Liver (tissue), 8 donors: ENCODE measurements at regions not wholly inside any gene's neighbourhood (a gene's known extent, or its start where the extent isn't known, plus 50 kb on each side); places are given as distances from the start of the nearest gene placed in this dataset.

Source experiments
- DNase-seq: peaks from one replicate; pipeline ENCODE4 v3.0.0-alpha.2; 2017; ENCODE audit warnings: low spot score
- H3K27ac ChIP-seq, 2 donors: one replicate each; pipeline ENCODE4 v1.7.0; 2013; ENCODE audit warnings: inconsistent platforms in 2 of 2, low read length in 2 of 2, control low read depth in 1 of 2, low read depth in 1 of 2, mild to moderate bottlenecking in 1 of 2
- H3K27me3 ChIP-seq, 4 donors: one replicate each; pipeline versions ENCODE4 v1.6.1 to v1.7.0; 2013; ENCODE audit warnings: low read length in 3 of 4, inconsistent platforms in 1 of 4, mild to moderate bottlenecking in 1 of 4, moderate library complexity in 1 of 4; ENCODE audit not compliant: control insufficient read depth in 4 of 4, insufficient read depth in 4 of 4
- H3K36me3 ChIP-seq, 4 donors: one replicate each; pipeline versions ENCODE4 v1.6.1 to v1.7.0; 2013; ENCODE audit warnings: low read length in 3 of 4, mild to moderate bottlenecking in 3 of 4, low read depth in 1 of 4, moderate library complexity in 1 of 4; ENCODE audit not compliant: control insufficient read depth in 4 of 4, insufficient read depth in 3 of 4
- H3K4me1 ChIP-seq, 4 donors: one replicate each; pipeline versions ENCODE4 v1.6.1 to v1.7.0; 2013; ENCODE audit warnings: low read length in 3 of 4, mild to moderate bottlenecking in 3 of 4, moderate library complexity in 1 of 4; ENCODE audit not compliant: control insufficient read depth in 4 of 4, insufficient read depth in 4 of 4
- H3K4me3 ChIP-seq, 3 donors: one replicate each; pipeline versions ENCODE4 v1.6.1 to v1.7.0; 2013; ENCODE audit warnings: low read length in 3 of 3, control low read depth in 1 of 3, low read depth in 1 of 3, mild to moderate bottlenecking in 1 of 3
- H3K9ac ChIP-seq, 2 donors: one replicate each; pipeline ENCODE4 v1.7.0; 2013; ENCODE audit warnings: low read length in 2 of 2, mild to moderate bottlenecking in 2 of 2, moderate library complexity in 2 of 2, control low read depth in 1 of 2, low read depth in 1 of 2
- H3K9me3 ChIP-seq, 4 donors: one replicate each; pipeline versions ENCODE4 v1.6.1 to v1.7.0; 2013; ENCODE audit warnings: low read length in 3 of 4; ENCODE audit not compliant: control insufficient read depth in 4 of 4
- ATF3 ChIP-seq: IDR thresholded peaks from 2 replicates; pipeline ENCODE4 v1.6.1; 2016; ENCODE audit warnings: antibody characterized with exemption
- EGR1 ChIP-seq, 2 donors: IDR thresholded peaks; 2 replicates each; pipeline ENCODE4 v1.6.1; 2016 to 2018; ENCODE audit warnings: antibody characterized with exemption in 2 of 2, low read depth in 2 of 2
- FOXA1 ChIP-seq: IDR thresholded peaks from 2 replicates; pipeline ENCODE4 v1.6.1; 2016; ENCODE audit warnings: antibody characterized with exemption
- FOXA2 ChIP-seq: IDR thresholded peaks from 2 replicates; pipeline ENCODE4 v1.6.1; 2016; ENCODE audit warnings: antibody characterized with exemption
- GABPA ChIP-seq, 2 donors: IDR thresholded peaks in 1 of 2; conservative IDR thresholded peaks in 1 of 2; 2 replicates each; pipeline ENCODE4 v1.6.1; 2016; ENCODE audit warnings: antibody characterized with exemption in 2 of 2, mild to moderate bottlenecking in 1 of 2, moderate library complexity in 1 of 2
- HNF4A ChIP-seq, 2 donors: conservative IDR thresholded peaks; 2 replicates each; pipeline ENCODE4 v1.6.1; 2016; ENCODE audit warnings: antibody characterized with exemption in 2 of 2, mild to moderate bottlenecking in 2 of 2
- HNF4G ChIP-seq: IDR thresholded peaks from 2 replicates; pipeline ENCODE4 v1.6.1; 2016; ENCODE audit warnings: antibody characterized with exemption
- JUND ChIP-seq, 2 donors: IDR thresholded peaks; 2 replicates each; pipeline ENCODE4 v1.6.1; 2016; ENCODE audit warnings: antibody characterized with exemption in 2 of 2
- MAX ChIP-seq: IDR thresholded peaks from 2 replicates; pipeline ENCODE4 v1.6.1; 2016; ENCODE audit warnings: antibody characterized with exemption
- NR2F2 ChIP-seq: IDR thresholded peaks from 2 replicates; pipeline ENCODE4 v1.6.1; 2016; ENCODE audit warnings: antibody characterized with exemption
- RXRA ChIP-seq, 2 donors: IDR thresholded peaks; 2 replicates each; pipeline ENCODE4 v1.6.1; 2017 to 2018; ENCODE audit warnings: antibody characterized with exemption in 2 of 2, mild to moderate bottlenecking in 1 of 2
- SP1 ChIP-seq: IDR thresholded peaks from 2 replicates; pipeline ENCODE4 v1.6.1; 2018; ENCODE audit warnings: antibody characterized with exemption, mild to moderate bottlenecking
- TAF1 ChIP-seq: conservative IDR thresholded peaks from 2 replicates; pipeline ENCODE4 v1.6.1; 2016; ENCODE audit warnings: antibody characterized with exemption, mild to moderate bottlenecking
- YY1 ChIP-seq: IDR thresholded peaks from 2 replicates; pipeline ENCODE4 v1.6.1; 2016; ENCODE audit warnings: antibody characterized with exemption, mild to moderate bottlenecking
- ZBTB33 ChIP-seq: IDR thresholded peaks from 2 replicates; pipeline ENCODE4 v1.6.1; 2016; ENCODE audit warnings: antibody characterized with exemption
- whole genome bisulfite sequencing: extraction: QIAGEN DNeasy Blood & Tissue Kit; methylation state at CpG from one replicate; pipeline ENCODE4 v1.1.7; 2013; 5-methylcytosine and 5-hydroxymethylcytosine counted together
- TF ChIP-seq, protein P1 (sequence below): fragments of 150-350 bp; IDR thresholded peaks from 2 replicates; pipeline ENCODE4 v1.5.1; 2017; ENCODE audit warnings: improper control_type of control experiment, low read depth, low read length; ENCODE audit not compliant: missing input control
- donor health status: healthy.
- donor health status: healthy.
- donor health status: healthy.
- donor health status: healthy.
- donor health status: healthy.

DNA sequence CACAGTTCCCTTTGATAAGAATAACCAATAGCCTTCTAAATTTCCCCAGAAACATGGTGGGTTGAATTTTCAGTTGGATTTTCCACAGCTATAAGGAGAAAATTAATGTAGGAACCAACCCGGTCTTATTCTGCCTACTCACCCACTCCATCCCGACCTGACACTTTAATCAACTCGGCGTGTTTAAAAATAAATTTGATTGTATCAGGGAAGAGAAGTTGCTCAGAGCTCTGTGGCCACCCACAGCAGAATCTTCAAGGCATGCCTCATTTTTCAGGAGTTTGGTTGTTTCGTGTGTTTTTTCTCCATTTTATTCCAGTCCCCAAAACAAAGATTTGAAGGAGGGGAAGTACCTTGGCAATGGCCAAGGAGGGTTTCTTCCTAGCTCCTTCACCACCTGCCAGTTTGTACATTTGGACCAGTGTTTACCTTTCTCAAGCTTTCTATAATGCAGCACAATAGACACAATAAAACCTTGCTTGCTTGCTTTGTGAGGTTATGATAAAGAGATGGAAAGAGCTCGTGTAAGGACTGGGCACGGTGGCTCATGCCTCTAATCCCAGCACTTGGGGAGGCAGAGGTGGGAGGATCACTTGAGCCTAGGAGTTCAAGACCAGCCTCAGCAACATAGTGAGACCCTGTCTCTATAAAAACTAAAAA, 297.2 kb upstream of the JARID2 start:
- Histone ChIP-seq H3K36me3 (no peaks in the 10 kb centered on the region), H3K27me3 (no peaks in the 10 kb centered on the region), H3K27ac (no peak overlapping the region), H3K9me3 (no peaks in the 10 kb centered on the region), H3K4me3 (no peak overlapping the region), H3K4me1 (no peaks in the 10 kb centered on the region), H3K9ac (no peak overlapping the region)
- TF ChIP-seq FOXA1 (no peak), EGR1 (IDR thresholded peaks at IDR 0.05; ENCODE audit: low read depth in 2 of 2) (no peak), YY1 (no peak), ATF3 (no peak), ZBTB33 (no peak), MAX (no peak), SP1 (no peak), HNF4G (no peak), HNF4A (conservative IDR thresholded peaks at IDR 0.05) (no peak), NR2F2 (no peak), RXRA (IDR thresholded peaks at IDR 0.05) (no peak), FOXA2 (no peak), TAF1 (no peak), JUND (IDR thresholded peaks at IDR 0.05) (no peak)
- TF ChIP-seq, protein P1, sequence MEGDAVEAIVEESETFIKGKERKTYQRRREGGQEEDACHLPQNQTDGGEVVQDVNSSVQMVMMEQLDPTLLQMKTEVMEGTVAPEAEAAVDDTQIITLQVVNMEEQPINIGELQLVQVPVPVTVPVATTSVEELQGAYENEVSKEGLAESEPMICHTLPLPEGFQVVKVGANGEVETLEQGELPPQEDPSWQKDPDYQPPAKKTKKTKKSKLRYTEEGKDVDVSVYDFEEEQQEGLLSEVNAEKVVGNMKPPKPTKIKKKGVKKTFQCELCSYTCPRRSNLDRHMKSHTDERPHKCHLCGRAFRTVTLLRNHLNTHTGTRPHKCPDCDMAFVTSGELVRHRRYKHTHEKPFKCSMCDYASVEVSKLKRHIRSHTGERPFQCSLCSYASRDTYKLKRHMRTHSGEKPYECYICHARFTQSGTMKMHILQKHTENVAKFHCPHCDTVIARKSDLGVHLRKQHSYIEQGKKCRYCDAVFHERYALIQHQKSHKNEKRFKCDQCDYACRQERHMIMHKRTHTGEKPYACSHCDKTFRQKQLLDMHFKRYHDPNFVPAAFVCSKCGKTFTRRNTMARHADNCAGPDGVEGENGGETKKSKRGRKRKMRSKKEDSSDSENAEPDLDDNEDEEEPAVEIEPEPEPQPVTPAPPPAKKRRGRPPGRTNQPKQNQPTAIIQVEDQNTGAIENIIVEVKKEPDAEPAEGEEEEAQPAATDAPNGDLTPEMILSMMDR, result no peak
- no peak for DNase-seq
- 86% methylated on average over 7 of the region's 7 CpGs for WGBS

DNA sequence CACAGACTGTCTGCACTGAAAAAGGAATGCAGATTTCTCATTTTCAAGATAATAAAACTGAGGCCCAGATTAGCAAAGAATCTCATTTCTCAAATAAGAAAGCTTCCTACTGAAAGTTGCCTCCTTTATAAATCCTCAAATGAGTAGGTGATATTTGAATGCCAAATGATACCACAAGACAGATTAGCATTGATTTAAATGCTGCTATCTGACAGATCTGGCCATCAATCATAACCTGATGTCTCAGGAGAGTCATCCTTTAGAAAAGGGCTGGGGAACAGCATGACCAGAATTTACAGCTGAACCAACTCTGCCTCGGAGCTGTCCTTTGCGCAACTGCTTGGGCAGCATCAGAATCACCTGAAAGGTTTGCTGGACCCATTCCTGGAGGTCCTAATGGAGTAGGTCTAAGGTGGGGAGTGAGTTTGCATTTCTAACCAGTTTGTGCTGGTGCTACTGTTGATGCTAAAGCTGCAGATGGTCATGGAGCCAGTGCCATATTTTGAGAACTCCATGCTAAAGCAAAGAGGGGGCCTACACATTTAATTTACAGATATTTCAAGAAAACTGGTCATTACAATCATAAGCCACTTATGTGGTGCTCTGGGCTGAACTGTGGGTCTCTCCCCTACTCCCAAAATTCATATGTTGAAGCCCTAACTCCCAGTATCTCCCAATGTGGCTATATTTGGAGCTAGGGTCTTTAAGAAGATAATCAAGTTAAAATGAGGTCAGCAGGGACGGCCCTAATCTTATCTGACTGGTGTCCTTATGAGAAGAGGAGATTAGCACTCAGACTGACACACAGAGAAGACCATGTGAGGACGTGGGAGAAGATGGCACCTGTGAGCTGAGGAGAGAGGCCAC, 295.5 kb upstream of the JARID2 start:
- no peaks in the 10 kb centered on the region for H3K36me3 ChIP-seq
- H3K27ac ChIP-seq, result no peak overlapping the region
- H3K27me3 ChIP-seq, result no peaks in the 10 kb centered on the region
- no peak for DNase-seq
- no peak overlapping the region for H3K4me3 ChIP-seq
- peaks cover 0 to 3% (median 0%) of the 10 kb centered on the region in 4 donors for H3K9me3 ChIP-seq
- TF ChIP-seq TAF1 (no peak), SP1 (no peak), MAX (no peak), EGR1 (IDR thresholded peaks at IDR 0.05; ENCODE audit: low read depth in 2 of 2) (no peak), FOXA2 (no peak), ATF3 (no peak), GABPA (IDR thresholded peaks at IDR 0.05 in 1 of 2, conservative IDR thresholded peaks at IDR 0.05 in 1 of 2) (no peak), NR2F2 (no peak), RXRA (IDR thresholded peaks at IDR 0.05) (no peak), YY1 (no peak)
- TF ChIP-seq, protein P1, result no peak
- H3K9ac ChIP-seq, result no peak overlapping the region
- no peaks in the 10 kb centered on the region for H3K4me1 ChIP-seq
- WGBS, result 79% methylated on average over 4 of the region's 4 CpGs
